ENCODE measurements at regions not wholly inside any gene's neighbourhood (a gene's known extent, or its start where the extent isn't known, plus 50 kb on each side); places are given as distances from the start of the nearest gene placed in this dataset.

DNA sequence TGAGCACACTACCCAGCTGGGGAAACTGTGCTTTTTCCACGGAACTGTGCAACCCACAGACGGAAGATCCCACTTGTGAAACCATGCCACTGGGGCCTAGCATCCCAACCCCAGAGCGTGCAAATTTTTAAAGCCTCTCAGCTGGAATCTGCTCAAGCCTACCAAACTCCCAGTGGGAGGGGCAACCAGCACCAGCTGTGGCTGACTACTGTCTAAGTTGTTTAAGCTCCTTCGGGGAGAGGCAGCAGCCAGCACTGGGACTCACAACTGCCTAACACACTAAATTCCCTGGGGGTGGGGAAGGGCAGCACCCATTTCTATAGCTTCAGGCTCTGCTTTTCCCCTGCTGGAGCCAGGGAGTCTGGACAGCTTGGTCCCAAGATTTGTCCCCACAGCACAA is 287.6 kb upstream of the MSX2 start:
- no peaks in the 10 kb centered on the region for H3K4me1 Mint-ChIP-seq (ENCODE audit: low read depth in 2 of 2)

DNA sequence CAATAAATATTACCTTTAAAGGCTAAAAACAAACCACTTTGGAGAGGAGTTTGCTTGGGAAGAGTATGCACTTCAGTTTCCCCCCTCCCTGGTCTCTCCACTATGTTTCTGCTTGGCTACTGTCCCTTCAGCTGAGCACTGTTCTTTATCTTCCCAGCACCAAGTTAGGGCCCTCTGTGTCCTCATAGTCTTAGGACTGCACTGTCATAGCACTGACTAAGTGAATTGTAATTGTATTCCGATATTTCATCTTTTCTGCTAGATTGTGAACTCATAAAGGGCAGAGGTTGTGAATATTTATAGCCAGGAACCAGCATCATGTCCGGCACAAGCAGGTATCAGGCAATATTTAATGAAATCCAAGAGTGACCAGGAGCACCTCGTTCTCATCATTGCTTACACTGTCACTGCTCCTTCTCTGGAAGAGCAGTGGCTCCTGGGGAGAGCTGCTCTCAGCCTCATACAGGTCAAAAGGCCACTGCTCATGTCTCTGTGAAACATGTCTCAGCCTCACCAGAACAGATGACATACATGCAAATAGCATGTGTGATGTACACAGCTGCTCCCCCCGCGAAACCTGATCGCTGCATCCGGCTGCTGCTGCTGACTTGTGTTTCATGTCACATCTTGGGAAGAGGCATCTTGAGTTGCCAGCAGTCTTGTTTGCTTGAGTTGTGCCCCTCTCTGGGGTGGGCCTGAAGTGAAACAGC is 279.7 kb upstream of the MSX2 start:
- H3K27me3 Mint-ChIP-seq, result no peaks in the 10 kb centered on the region
- H3K27ac Mint-ChIP-seq, result no peak overlapping the region
- no peak overlapping the region for H3K4me3 Mint-ChIP-seq
- H3K4me1 Mint-ChIP-seq (ENCODE audit: low read depth in 2 of 2), result no peaks in the 10 kb centered on the region
- ATAC-seq (replicated peaks), result no peak
- peaks cover 0 to 8% of the 10 kb centered on the region in 2 donors for H3K9me3 Mint-ChIP-seq
- no peaks in the 10 kb centered on the region for H3K36me3 Mint-ChIP-seq (ENCODE audit: insufficient read depth)
- DNase-seq, result no peak

More for the DNA sequence above, 287.6 kb upstream of the MSX2 start:
- DNase-seq (no peak), ATAC-seq (replicated peaks) (no peak)
- H3K27ac Mint-ChIP-seq, result no peak overlapping the region
- peaks cover 0 to 8% of the 10 kb centered on the region in 2 donors for H3K9me3 Mint-ChIP-seq
- no peaks in the 10 kb centered on the region for H3K36me3 Mint-ChIP-seq (ENCODE audit: insufficient read depth)
- H3K4me3 Mint-ChIP-seq, result no peak overlapping the region
- no peaks in the 10 kb centered on the region for H3K27me3 Mint-ChIP-seq

DNA sequence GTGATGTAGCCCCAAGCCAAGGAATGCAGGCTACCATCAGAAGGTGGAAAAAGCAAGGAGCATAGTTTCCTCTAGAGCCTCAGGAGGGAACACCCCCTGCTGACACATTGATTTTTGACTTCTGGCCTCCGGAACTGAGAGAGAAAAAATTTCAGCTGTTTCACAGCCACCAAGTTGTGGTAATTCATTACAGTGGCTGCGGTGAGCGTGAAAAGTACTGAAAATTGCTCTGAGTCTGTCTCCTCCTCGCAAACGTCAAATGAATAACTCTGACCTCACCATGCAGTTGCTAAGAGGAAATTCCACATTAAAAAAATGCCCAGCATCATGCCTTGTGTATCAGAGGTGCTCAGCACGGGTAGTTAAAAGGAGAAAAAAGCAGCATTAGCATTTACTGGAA is 277.9 kb upstream of the MSX2 start:
- Mint-ChIP-seq H3K4me1 (ENCODE audit: low read depth in 2 of 2) (no peaks in the 10 kb centered on the region), H3K27ac (no peak overlapping the region), H3K36me3 (ENCODE audit: insufficient read depth) (no peaks in the 10 kb centered on the region), H3K4me3 (no peak overlapping the region), H3K27me3 (no peaks in the 10 kb centered on the region), H3K9me3 (peaks cover 0 to 8% of the 10 kb centered on the region in 2 donors)
- ATAC-seq (replicated peaks), result no peak
- DNase-seq, result no peak

DNA sequence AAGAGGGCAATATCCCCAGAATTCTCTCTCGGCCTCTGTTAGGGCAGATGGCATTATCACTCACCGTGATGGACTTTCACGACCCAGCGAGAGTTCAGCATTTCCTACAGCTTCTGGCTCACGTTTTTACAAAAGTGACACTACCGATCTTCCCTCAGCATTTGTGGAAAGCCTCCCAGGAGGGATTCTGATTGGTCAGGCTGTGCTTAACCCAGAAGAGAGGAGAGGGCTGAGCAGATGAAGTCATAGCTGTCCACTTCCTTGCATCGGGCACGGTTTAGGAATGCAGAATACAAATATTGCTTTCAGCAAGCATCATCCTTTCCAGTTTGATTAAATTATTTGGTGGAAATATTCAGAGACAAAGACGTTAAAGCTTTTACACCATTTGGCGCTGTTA is 277.4 kb upstream of the MSX2 start:
- H3K27ac Mint-ChIP-seq, result no peak overlapping the region

GRCh38 chr5:174448041-174448440 is 276.3 kb upstream of the MSX2 start:
- Mint-ChIP-seq H3K27me3 (no peaks in the 10 kb centered on the region), H3K4me1 (ENCODE audit: low read depth in 2 of 2) (no peaks in the 10 kb centered on the region), H3K4me3 (no peak overlapping the region), H3K36me3 (ENCODE audit: insufficient read depth) (no peaks in the 10 kb centered on the region), H3K27ac (no peak overlapping the region), H3K9me3 (peaks cover 0 to 11% of the 10 kb centered on the region in 2 donors)
- DNase-seq, result no peak
- ATAC-seq (replicated peaks), result no peak

More for the DNA sequence above, 277.4 kb upstream of the MSX2 start:
- Mint-ChIP-seq H3K36me3 (ENCODE audit: insufficient read depth) (no peaks in the 10 kb centered on the region), H3K4me3 (no peak overlapping the region), H3K9me3 (peaks cover 0 to 8% of the 10 kb centered on the region in 2 donors), H3K27me3 (no peaks in the 10 kb centered on the region), H3K4me1 (ENCODE audit: low read depth in 2 of 2) (no peaks in the 10 kb centered on the region)
- DNase-seq, result no peak
- ATAC-seq (replicated peaks), result no peak

DNA sequence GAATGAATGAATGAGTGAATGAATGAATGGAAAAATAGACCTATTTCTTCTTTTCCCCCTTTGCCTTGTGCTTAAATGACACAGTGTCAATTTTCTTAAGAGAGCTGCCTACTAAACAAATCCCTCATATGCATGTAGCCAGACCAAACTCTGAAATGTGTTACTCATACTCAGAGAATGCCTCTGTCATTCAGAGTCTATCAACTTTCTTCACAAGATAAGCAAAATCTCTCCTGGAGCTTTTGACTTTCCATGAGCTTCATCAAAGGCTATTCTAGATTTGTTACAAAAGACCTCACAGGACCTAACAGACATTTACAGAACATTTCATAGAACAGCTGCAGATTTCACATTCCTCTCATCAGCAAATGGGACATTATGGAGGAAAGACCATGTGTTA is 275.7 kb upstream of the MSX2 start:
- no peak overlapping the region for H3K27ac Mint-ChIP-seq
- H3K4me3 Mint-ChIP-seq, result no peak overlapping the region
- H3K9me3 Mint-ChIP-seq, result peaks cover 0 to 9% of the 10 kb centered on the region in 2 donors
- ATAC-seq (replicated peaks) (no peak), DNase-seq (no peak)
- H3K4me1 Mint-ChIP-seq (ENCODE audit: low read depth in 2 of 2), result no peaks in the 10 kb centered on the region
- H3K27me3 Mint-ChIP-seq, result no peaks in the 10 kb centered on the region
- no peaks in the 10 kb centered on the region for H3K36me3 Mint-ChIP-seq (ENCODE audit: insufficient read depth)

- Mint-ChIP-seq H3K9me3 (peaks cover 0 to 5% of the 10 kb centered on the region in 2 donors), H3K4me1 (ENCODE audit: low read depth in 2 of 2) (no peaks in the 10 kb centered on the region), H3K4me3 (no peak overlapping the region), H3K27ac (no peak overlapping the region), H3K36me3 (ENCODE audit: insufficient read depth) (peaks cover 12% of the 10 kb centered on the region), H3K27me3 (no peaks in the 10 kb centered on the region)
- no peak for ATAC-seq (replicated peaks)
- DNase-seq, result no peak
Measured at GRCh38 chr5:174453690-174454089, 270.7 kb upstream of the MSX2 start.

DNA sequence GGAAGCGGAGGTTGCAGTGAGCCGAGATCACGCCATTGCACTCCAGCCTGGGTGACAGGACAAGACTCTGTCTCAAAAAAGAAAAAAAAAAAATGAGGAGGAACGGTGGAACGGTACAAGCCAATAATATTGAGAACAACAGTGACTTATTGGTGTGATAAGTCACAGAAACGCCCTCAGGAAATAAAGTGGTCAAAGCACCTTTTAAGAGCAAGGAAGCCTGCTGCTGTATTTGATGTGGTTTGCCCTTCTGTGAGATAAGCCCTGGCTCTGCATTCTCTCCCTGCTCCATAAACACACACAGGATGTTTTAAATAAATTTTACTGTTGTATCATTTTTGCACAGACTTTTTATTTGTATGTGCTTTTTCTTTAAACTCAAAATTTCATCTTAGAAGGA is 269.9 kb upstream of the MSX2 start:
- Mint-ChIP-seq H3K27ac (no peak overlapping the region), H3K36me3 (ENCODE audit: insufficient read depth) (peaks cover 12% of the 10 kb centered on the region), H3K4me3 (no peak overlapping the region)

DNA sequence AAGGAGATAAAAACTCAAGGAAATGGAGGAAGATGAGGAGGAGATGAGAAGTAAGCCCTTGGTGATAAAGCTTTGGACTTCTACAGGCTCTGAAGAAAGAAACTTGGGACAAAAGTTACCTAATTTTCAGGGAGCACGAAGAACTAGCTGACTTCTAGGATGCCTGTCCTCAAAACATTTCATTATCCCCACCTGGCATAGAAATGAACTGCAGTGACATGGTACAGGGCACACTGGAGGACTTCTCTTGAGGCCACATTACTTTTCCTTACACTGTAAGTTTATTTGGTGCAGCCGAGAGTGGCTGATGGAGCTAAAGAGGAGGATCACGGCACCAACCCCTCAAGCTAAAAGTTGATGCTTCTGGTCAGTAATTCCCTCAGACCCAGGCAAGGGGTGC is 269.5 kb upstream of the MSX2 start:
- Mint-ChIP-seq H3K9me3 (peaks cover 0 to 5% of the 10 kb centered on the region in 2 donors), H3K4me1 (ENCODE audit: low read depth in 2 of 2) (no peaks in the 10 kb centered on the region), H3K36me3 (ENCODE audit: insufficient read depth) (peaks cover 12% of the 10 kb centered on the region), H3K27ac (no peak overlapping the region), H3K27me3 (no peaks in the 10 kb centered on the region), H3K4me3 (no peak overlapping the region)
- ATAC-seq (replicated peaks), result no peak
- DNase-seq, result no peak

More for the DNA sequence above, 269.9 kb upstream of the MSX2 start:
- Mint-ChIP-seq H3K9me3 (peaks cover 0 to 5% of the 10 kb centered on the region in 2 donors), H3K4me1 (ENCODE audit: low read depth in 2 of 2) (no peaks in the 10 kb centered on the region), H3K27me3 (no peaks in the 10 kb centered on the region)
- no peak for DNase-seq
- peak; percentile 65 for ATAC-seq (replicated peaks)

GRCh38 chr5:174455301-174455700 is 269.1 kb upstream of the MSX2 start:
- H3K4me1 Mint-ChIP-seq (ENCODE audit: low read depth in 2 of 2), result peaks cover 0 to 1% of the 10 kb centered on the region in 2 donors
- no peak overlapping the region for H3K27ac Mint-ChIP-seq
- H3K36me3 Mint-ChIP-seq (ENCODE audit: insufficient read depth), result peaks cover 12% of the 10 kb centered on the region
- ATAC-seq (replicated peaks) (no peak), DNase-seq (no peak)
- H3K4me3 Mint-ChIP-seq, result no peak overlapping the region
- peaks cover 0 to 5% of the 10 kb centered on the region in 2 donors for H3K9me3 Mint-ChIP-seq
- no peaks in the 10 kb centered on the region for H3K27me3 Mint-ChIP-seq

GRCh38 chr5:174457141-174457678 is 267.2 kb upstream of the MSX2 start:
- Mint-ChIP-seq H3K4me1 (ENCODE audit: low read depth in 2 of 2) (peaks cover 0 to 1% of the 10 kb centered on the region in 2 donors), H3K4me3 (no peak overlapping the region), H3K9me3 (peaks cover 0 to 4% of the 10 kb centered on the region in 2 donors), H3K27me3 (no peaks in the 10 kb centered on the region), H3K36me3 (ENCODE audit: insufficient read depth) (peaks cover 12% of the 10 kb centered on the region), H3K27ac (no peak overlapping the region)
- DNase-seq, result no peak
- ATAC-seq (replicated peaks), result no peak

DNA sequence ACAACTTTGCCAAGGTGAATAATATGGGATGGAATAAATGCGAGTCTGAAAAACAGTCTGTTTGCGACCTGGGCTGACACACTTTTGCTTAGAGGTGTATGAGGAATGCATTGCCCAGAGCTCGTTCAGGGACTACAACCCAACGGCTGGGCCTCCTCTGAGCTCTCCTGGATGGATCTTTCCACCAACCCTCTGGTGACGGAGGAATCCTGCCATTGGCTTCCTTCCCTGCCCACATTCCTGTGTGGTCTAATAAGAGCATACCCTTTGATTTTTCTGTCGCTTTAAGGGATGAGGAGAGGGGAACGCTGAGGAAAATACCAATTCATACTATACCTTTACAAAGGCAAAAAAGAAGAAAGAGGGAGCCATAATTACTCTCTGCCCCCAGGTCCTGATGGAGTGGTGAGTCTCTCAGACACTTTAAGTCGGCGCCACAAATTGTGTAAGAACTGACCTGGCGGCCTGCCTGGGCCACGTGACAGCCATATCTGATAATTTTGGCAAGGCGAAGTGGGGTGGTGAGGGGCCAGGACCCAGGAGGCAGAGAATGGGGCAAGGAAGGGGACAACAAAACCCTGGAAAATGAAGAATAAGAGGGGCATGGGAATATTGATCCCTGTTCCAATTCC is 265.2 kb upstream of the MSX2 start:
- Mint-ChIP-seq H3K27me3 (no peaks in the 10 kb centered on the region), H3K4me1 (ENCODE audit: low read depth in 2 of 2) (peaks cover 0 to 1% of the 10 kb centered on the region in 2 donors), H3K27ac (no peak overlapping the region), H3K9me3 (peaks cover 0 to 7% of the 10 kb centered on the region in 2 donors), H3K4me3 (no peak overlapping the region), H3K36me3 (ENCODE audit: insufficient read depth) (peaks cover 12% of the 10 kb centered on the region)
- no peak for ATAC-seq (replicated peaks)
- DNase-seq, result no peak

- H3K4me3 Mint-ChIP-seq, result no peak overlapping the region
- DNase-seq (no peak), ATAC-seq (replicated peaks) (no peak)
- no peaks in the 10 kb centered on the region for H3K27me3 Mint-ChIP-seq
- peaks cover 12% of the 10 kb centered on the region for H3K36me3 Mint-ChIP-seq (ENCODE audit: insufficient read depth)
- peaks cover 0 to 1% of the 10 kb centered on the region in 2 donors for H3K4me1 Mint-ChIP-seq (ENCODE audit: low read depth in 2 of 2)
- no peak overlapping the region for H3K27ac Mint-ChIP-seq
- peaks cover 0 to 7% of the 10 kb centered on the region in 2 donors for H3K9me3 Mint-ChIP-seq
Measured at GRCh38 chr5:174459832-174460448, 264.4 kb upstream of the MSX2 start.
